H1 (cell line): ENCODE measurements at regions not wholly inside any gene's neighbourhood (a gene's known extent, or its start where the extent isn't known, plus 50 kb on each side); places are given as distances from the start of the nearest gene placed in this dataset.

ENCODE experiments used
- CTCF ChIA-PET: fragments of 300-600 bp; sonication (Branson Sonifier 250); formaldehyde crosslinking; loops from one replicate; lab custom pipeline; 2021; ENCODE audit not compliant: partially characterized antibody; lab: Charles Lee
- POLR2A ChIA-PET: fragments of 300-600 bp; sonication (Branson Sonifier 250); formaldehyde crosslinking; loops from one replicate; lab custom pipeline; 2021; ENCODE audit warnings: inconsistent platforms; ENCODE audit not compliant: partially characterized antibody; lab: Charles Lee
- DNase-seq, 2 experiments: peaks; one replicate each; pipeline versions ENCODE4 v3.0.0 to v3.0.0-alpha.2; 2010 to 2022; ENCODE audit warnings: low spot score in 2 of 2, low read depth in 1 of 2, mixed read lengths in 1 of 2
- FAIRE-seq: peaks from 2 replicates; lab custom pipeline; 2011; peaks lifted over from hg19 to GRCh38; lab: Jason Lieb, UNC
- H2AFZ ChIP-seq: 2 replicates; pipeline ENCODE4 v1.8.1; 2012; ENCODE audit warnings: low read length, inconsistent platforms
- H2AK5ac ChIP-seq: 2 replicates; pipeline ENCODE4 v1.6.1; 2013; ENCODE audit warnings: low read depth, low read length
- H2BK120ac ChIP-seq: replicated peaks from 2 replicates; pipeline ENCODE3; 2013; ENCODE audit warnings: low read depth, low read length, inconsistent platforms
- H2BK12ac ChIP-seq: 2 replicates; pipeline ENCODE4 v1.6.1; 2013; ENCODE audit warnings: low read depth, low read length
- H2BK15ac ChIP-seq: 2 replicates; pipeline ENCODE4 v1.6.1; 2013; ENCODE audit warnings: low read length
- H2BK20ac ChIP-seq: 2 replicates; pipeline ENCODE4 v1.6.1; 2013; ENCODE audit warnings: low read length
- H2BK5ac ChIP-seq: 2 replicates; pipeline ENCODE4 v1.6.1; 2013; ENCODE audit warnings: low read depth, low read length
- H3K14ac ChIP-seq: 2 replicates; pipeline ENCODE4 v1.6.1; 2013; ENCODE audit warnings: inconsistent platforms; ENCODE audit not compliant: insufficient read length
- H3K18ac ChIP-seq: 2 replicates; pipeline ENCODE4 v1.6.1; 2013; ENCODE audit warnings: low read length; ENCODE audit errors: extremely low read depth
- H3K23ac ChIP-seq: 2 replicates; pipeline ENCODE4 v1.6.1; 2013; ENCODE audit warnings: inconsistent platforms; ENCODE audit not compliant: insufficient read length
- H3K23me2 ChIP-seq: 2 replicates; pipeline ENCODE4 v1.6.1; 2013; ENCODE audit warnings: low read depth, low read length
- H3K27ac ChIP-seq: 2 replicates; pipeline ENCODE4 v1.6.1; 2011; ENCODE audit warnings: low read depth, low read length, inconsistent platforms
- H3K27me3 ChIP-seq, 4 experiments: replicated peaks in 1 of 4; 1 replicate in 1 of 4; 2 replicates in 3 of 4; pipeline versions ENCODE4 v1.6.1 to v1.8.1; 2011 to 2013; ENCODE audit warnings: low read length in 3 of 4, mild to moderate bottlenecking in 3 of 4, inconsistent platforms in 2 of 4, mixed read lengths in 2 of 4, moderate library complexity in 1 of 4; ENCODE audit not compliant: control insufficient read depth in 3 of 4, insufficient read depth in 3 of 4; ENCODE audit errors: extremely low read depth in 1 of 4
- H3K36me3 ChIP-seq, 4 experiments: 2 replicates each; pipeline versions ENCODE4 v1.6.1 to v1.8.1; 2011 to 2013; ENCODE audit warnings: mild to moderate bottlenecking in 4 of 4, low read length in 3 of 4, moderate library complexity in 2 of 4, control low read depth in 1 of 4, inconsistent platforms in 1 of 4; ENCODE audit not compliant: insufficient read depth in 4 of 4, control insufficient read depth in 2 of 4
- H3K4ac ChIP-seq: replicated peaks from 2 replicates; pipeline ENCODE3; 2013; ENCODE audit warnings: low read length, low read depth, mixed read lengths, inconsistent platforms; ENCODE audit not compliant: insufficient read length
- H3K4me1 ChIP-seq, 4 experiments: replicated peaks in 1 of 4; 1 replicate in 1 of 4; 2 replicates in 3 of 4; pipeline versions ENCODE4 v1.6.1 to v1.8.1; 2011 to 2013; ENCODE audit warnings: low read length in 3 of 4, inconsistent platforms in 2 of 4, mixed read lengths in 1 of 4; ENCODE audit not compliant: insufficient read depth in 4 of 4, control insufficient read depth in 3 of 4
- H3K4me2 ChIP-seq, 2 experiments: 2 replicates each; pipeline versions ENCODE4 v1.6.1 to v1.8.1; 2011 to 2013; ENCODE audit warnings: low read depth in 2 of 2, low read length in 2 of 2, control low read depth in 1 of 2, inconsistent platforms in 1 of 2, mild to moderate bottlenecking in 1 of 2; ENCODE audit not compliant: insufficient read depth in 1 of 2
- H3K4me3 ChIP-seq, 4 experiments: fragments of 200-600, 300-600 bp in 1 of 4; sonication (generic), shearing (Covaris generic), sonication (Bioruptor Twin) in 1 of 4; 2 replicates each; pipeline versions ENCODE4 v1.5.1 to v1.8.1; 2011 to 2016; ENCODE audit warnings: low read length in 4 of 4, low read depth in 3 of 4, control low read depth in 2 of 4, inconsistent platforms in 2 of 4, mild to moderate bottlenecking in 2 of 4, mixed read lengths in 1 of 4, moderate library complexity in 1 of 4; ENCODE audit not compliant: insufficient read depth in 2 of 4; ENCODE audit errors: extremely low read depth in 1 of 4
- H3K56ac ChIP-seq: replicated peaks from 2 replicates; pipeline ENCODE3; 2013; ENCODE audit warnings: low read depth, mild to moderate bottlenecking, mixed read lengths, low read length, inconsistent platforms; ENCODE audit not compliant: insufficient read length
- H3K79me1 ChIP-seq: 2 replicates; pipeline ENCODE4 v1.6.1; 2013; ENCODE audit warnings: low read depth, low read length, control low read depth
- H3K79me2 ChIP-seq, 2 experiments: 2 replicates each; pipeline versions ENCODE4 v1.6.1 to v1.8.1; 2012 to 2013; ENCODE audit warnings: low read length in 2 of 2, mild to moderate bottlenecking in 2 of 2, inconsistent platforms in 1 of 2; ENCODE audit not compliant: insufficient read depth in 2 of 2, control insufficient read depth in 1 of 2
- H3K9ac ChIP-seq, 4 experiments: replicated peaks in 1 of 4; 1 replicate in 1 of 4; 2 replicates in 3 of 4; pipeline versions ENCODE4 v1.6.1 to v1.8.1; 2011 to 2013; ENCODE audit warnings: low read depth in 3 of 4, low read length in 3 of 4, control low read depth in 2 of 4, mild to moderate bottlenecking in 2 of 4, moderate library complexity in 2 of 4, inconsistent platforms in 1 of 4; ENCODE audit errors: extremely low read depth in 1 of 4
- H3K9me3 ChIP-seq, 2 experiments: 2 replicates each; pipeline versions ENCODE4 v1.6.1 to v1.8.1; 2012 to 2013; ENCODE audit warnings: mild to moderate bottlenecking in 2 of 2, moderate library complexity in 2 of 2, control low read depth in 1 of 2, inconsistent platforms in 1 of 2, low read depth in 1 of 2, low read length in 1 of 2, mixed read lengths in 1 of 2; ENCODE audit not compliant: insufficient read depth in 2 of 2
- H4K20me1 ChIP-seq, 2 experiments: replicated peaks in 1 of 2; 2 replicates each; pipeline versions ENCODE3 to v1.8.1; 2011 to 2013; ENCODE audit warnings: inconsistent platforms in 2 of 2, low read length in 2 of 2, mild to moderate bottlenecking in 1 of 2; ENCODE audit not compliant: insufficient read depth in 2 of 2, control insufficient read depth in 1 of 2
- H4K5ac ChIP-seq: 2 replicates; pipeline ENCODE4 v1.6.1; 2013; ENCODE audit warnings: low read length, low read depth, mixed read lengths, inconsistent platforms; ENCODE audit not compliant: insufficient read length
- H4K8ac ChIP-seq: 2 replicates; pipeline ENCODE4 v1.8.0; 2013; ENCODE audit warnings: mild to moderate bottlenecking, moderate library complexity, low read length, inconsistent platforms; ENCODE audit not compliant: insufficient read depth; ENCODE audit errors: extremely low read depth
- H4K91ac ChIP-seq: replicated peaks from 2 replicates; pipeline ENCODE3; 2013; ENCODE audit warnings: low read length, mixed read lengths, inconsistent platforms; ENCODE audit not compliant: insufficient read length
- CBX5 ChIP-seq: fragments of 300-800, 300-1000 bp; sonication (generic); IDR thresholded peaks from 2 replicates; pipeline ENCODE4 v1.7.1; 2016; ENCODE audit warnings: antibody characterized with exemption, low read length, low read depth
- CEBPB ChIP-seq: IDR thresholded peaks from 2 replicates; pipeline ENCODE4 v1.6.1; 2012; ENCODE audit warnings: low read depth, low read length
- FOSL1 ChIP-seq: IDR thresholded peaks from 2 replicates; pipeline ENCODE4 v1.6.1; 2011; ENCODE audit warnings: mild to moderate bottlenecking, low read depth, low read length, moderate library complexity; ENCODE audit not compliant: insufficient read depth
- RBBP5 ChIP-seq: IDR thresholded peaks from 2 replicates; pipeline ENCODE4 v1.7.1; 2012; ENCODE audit warnings: low read depth, mild to moderate bottlenecking, inconsistent platforms, low read length, moderate library complexity, borderline replicate concordance
- RFX5 ChIP-seq: IDR thresholded peaks from 2 replicates; pipeline ENCODE4 v1.6.1; 2011; ENCODE audit warnings: low read depth, low read length, improper control_type of control experiment, borderline replicate concordance
- SIX5 ChIP-seq: IDR thresholded peaks from 2 replicates; pipeline ENCODE4 v1.6.1; 2011; ENCODE audit warnings: mild to moderate bottlenecking, low read depth, low read length
- TAF1 ChIP-seq: IDR thresholded peaks from 2 replicates; pipeline ENCODE4 v1.6.1; 2011; ENCODE audit warnings: mild to moderate bottlenecking, low read depth, low read length
- YY1 ChIP-seq: IDR thresholded peaks from 2 replicates; pipeline ENCODE4 v1.6.1; 2011; ENCODE audit warnings: low read depth, mild to moderate bottlenecking, low read length
- WGBS, 2 experiments: shearing (Covaris generic) in 1 of 2; methylation state at CpG; one replicate each; pipeline versions ENCODE4 v1.1.6 to v1.1.7; 2013 to 2015; ENCODE audit warnings: low lambda C conversion rate in 2 of 2, mixed read lengths in 2 of 2, inconsistent platforms in 1 of 2, low coverage in 1 of 2, missing lambda C conversion rate in 1 of 2; ENCODE audit not compliant: insufficient replicate concordance in 2 of 2, insufficient coverage in 1 of 2, insufficient read length in 1 of 2; ENCODE audit errors: extremely low coverage in 1 of 2, missing lambda C conversion rate in 1 of 2; 5-methylcytosine and 5-hydroxymethylcytosine counted together

GRCh38 chr7:84294391-84294790, 99.8 kb upstream of the SEMA3A start:
- Histone ChIP-seq H2BK120ac (no peak overlapping the region), H4K8ac (no peak overlapping the region), H3K4me3 (no peak overlapping the region), H3K18ac (no peak overlapping the region), H4K20me1 (no peaks in the 10 kb centered on the region), H3K79me1 (no peaks in the 10 kb centered on the region), H3K4ac (no peak overlapping the region), H3K23ac (no peak overlapping the region), H2AK5ac (no peak overlapping the region), H2BK15ac (no peak overlapping the region), H3K14ac (no peak overlapping the region)
- DNase-seq (no peak), FAIRE-seq (no peak)
- CTCF ChIA-PET, result no interaction called here
- POLR2A ChIA-PET, result no interaction called here
- TF ChIP-seq RFX5, result no peak
- TF ChIP-seq FOSL1, result no peak
- TF ChIP-seq CEBPB, result no peak
- no peak for TF ChIP-seq TAF1
- TF ChIP-seq RBBP5, result no peak
- no peak for TF ChIP-seq CBX5
- no peak for TF ChIP-seq YY1
- no peak for TF ChIP-seq SIX5
- TF ChIP-seq, all 59 proteins: peak for 0
- Histone ChIP-seq H4K5ac (no peak overlapping the region), H3K4me1 (peaks cover 0 to 4% (median 2%) of the 10 kb centered on the region in 4 experiments; a peak in 3 of 7 replicates), H3K23me2 (no peaks in the 10 kb centered on the region), H2BK20ac (no peak overlapping the region), H2BK5ac (no peak overlapping the region), H3K9ac (no peak overlapping the region), H4K91ac (no peak overlapping the region), H3K27me3 (no peaks in the 10 kb centered on the region), H3K79me2 (no peaks in the 10 kb centered on the region), H2AFZ (no peak overlapping the region), H3K36me3 (no peaks in the 10 kb centered on the region), H3K56ac (no peak overlapping the region), H3K27ac (no peak overlapping the region), H2BK12ac (no peak overlapping the region), H3K4me2 (no peak overlapping the region), H3K9me3 (no peaks in the 10 kb centered on the region)
- 79% methylated on average over 2 of the region's 2 CpGs; no CpG with 5 or more reads in 1 of the 2 experiments for WGBS, 2 experiments
